GM23248 (cell line): ENCODE measurements at regions not wholly inside any gene's neighbourhood (a gene's known extent, or its start where the extent isn't known, plus 50 kb on each side); places are given as distances from the start of the nearest gene placed in this dataset.

Experiments used
- EZH2 ChIP-seq: fragments of 200-600 bp; sonication (generic); IDR thresholded peaks from 2 replicates; pipeline ENCODE4 v1.6.1; 2018; ENCODE audit warnings: antibody characterized with exemption, mild to moderate bottlenecking; ENCODE audit not compliant: insufficient read depth, poor library complexity, severe bottlenecking
- EZH2phosphoT487 ChIP-seq: fragments of 200-600 bp; sonication (generic); IDR thresholded peaks from 2 replicates; pipeline ENCODE4 v1.6.1; 2018; ENCODE audit warnings: antibody characterized with exemption, moderate library complexity, mild to moderate bottlenecking, low read depth; ENCODE audit not compliant: insufficient read depth

DNA sequence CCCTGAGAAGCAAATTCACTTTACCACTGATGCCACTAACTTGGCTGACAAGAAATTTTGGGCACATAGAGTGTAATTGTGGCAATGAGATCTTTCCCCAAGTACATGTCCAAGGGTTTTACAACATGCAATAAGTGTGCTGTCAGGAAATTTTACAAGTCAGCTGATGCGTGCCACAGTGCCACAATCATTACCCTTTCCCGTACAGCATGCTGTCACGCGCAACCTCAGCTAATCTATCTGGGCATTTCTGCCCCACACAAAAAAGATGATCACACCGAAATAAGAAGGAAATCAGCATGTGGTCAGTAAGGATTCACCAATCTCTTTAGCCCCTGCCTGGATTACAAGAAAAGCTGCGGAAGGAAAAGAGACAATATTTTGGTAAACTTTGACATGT, 163.6 kb upstream of the PREP start:
- TF ChIP-seq EZH2phosphoT487 (no peak), EZH2 (no peak)
